ENCODE measurements at regions not wholly inside any gene's neighbourhood (a gene's known extent, or its start where the extent isn't known, plus 50 kb on each side); places are given as distances from the start of the nearest gene placed in this dataset.

DNA sequence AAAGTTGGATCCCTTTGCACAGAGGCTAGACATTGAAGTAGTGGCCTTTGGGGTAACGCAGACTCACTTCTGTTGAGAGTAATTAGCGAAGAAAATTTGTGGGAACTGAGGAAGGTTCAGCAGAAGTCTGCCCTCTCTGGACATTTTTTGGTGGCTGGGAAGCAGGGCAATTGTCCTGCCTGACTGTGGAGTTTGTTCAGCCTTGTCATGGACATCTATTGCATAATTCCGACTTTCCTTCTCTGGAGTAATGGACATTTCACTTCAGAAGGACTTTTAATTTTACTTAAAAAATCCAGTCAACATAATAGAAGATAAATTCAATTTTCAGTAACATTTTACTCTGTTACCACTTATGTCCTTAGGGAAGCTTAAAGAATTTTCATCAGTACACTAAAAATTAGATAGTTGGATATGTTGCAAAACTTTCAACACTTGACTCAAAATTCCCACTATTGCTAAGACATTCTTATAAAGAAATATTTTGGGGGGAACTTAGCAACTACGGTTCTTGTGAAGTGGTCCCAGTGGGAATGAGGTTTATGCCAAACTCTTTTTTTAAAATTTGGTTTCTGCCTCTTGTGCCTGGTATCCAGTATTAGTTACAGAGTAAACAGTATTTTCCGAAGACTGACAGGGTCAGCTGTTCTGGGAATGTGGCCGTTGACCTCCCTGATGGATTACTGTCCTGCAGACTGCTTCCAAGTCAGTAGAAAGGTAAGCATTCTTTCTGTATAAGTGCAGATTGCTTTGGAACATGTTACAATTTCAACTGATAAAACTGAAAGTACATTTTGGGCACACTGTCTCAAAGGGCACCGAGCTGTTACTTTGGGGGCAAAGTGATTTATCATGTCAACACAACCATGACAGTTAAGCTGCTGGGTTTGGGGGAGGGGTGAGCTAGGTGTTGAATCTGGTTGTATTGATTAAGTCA is 100.6 kb upstream of the MLIP start:
- no peak for DNase-seq

DNA sequence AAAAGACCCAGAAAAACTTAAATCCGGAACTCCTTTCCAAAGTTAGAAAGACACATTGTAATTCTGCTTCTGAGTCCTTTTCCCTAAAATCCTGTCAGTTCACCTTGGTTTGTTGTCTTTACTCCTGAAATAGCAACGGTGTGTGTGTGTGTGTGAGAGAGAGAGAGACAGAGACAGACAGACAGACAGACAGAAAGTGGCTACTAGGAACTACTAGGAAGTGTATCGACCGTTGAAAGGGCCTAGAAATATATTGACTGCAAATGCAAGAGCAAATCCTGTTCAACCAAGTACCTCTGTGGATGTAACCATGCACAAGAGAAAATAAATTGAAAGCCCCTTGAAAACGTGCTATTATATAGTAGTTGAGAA is 100.0 kb upstream of the MLIP start:
- DNase-seq: no peak

DNA sequence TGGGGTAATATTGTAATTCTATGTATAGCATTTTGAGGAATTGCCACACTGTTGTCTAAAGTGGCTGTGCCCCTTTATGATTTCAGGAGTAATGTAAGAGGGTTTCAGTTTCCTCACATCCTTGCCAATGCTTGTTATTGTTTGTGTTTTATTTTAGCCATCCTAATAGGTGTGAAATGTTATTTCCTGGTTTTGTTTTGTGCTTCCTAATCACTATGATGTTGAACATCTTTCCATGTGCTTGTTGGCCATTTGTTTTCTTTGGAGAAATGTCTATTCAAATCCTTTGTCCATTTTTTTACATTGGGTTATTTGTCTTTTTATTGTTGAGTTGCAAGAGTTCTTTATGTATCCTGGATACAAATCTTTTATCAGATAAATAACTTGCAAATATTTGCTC is 97.3 kb upstream of the MLIP start:
- DNase-seq: no peak

DNA sequence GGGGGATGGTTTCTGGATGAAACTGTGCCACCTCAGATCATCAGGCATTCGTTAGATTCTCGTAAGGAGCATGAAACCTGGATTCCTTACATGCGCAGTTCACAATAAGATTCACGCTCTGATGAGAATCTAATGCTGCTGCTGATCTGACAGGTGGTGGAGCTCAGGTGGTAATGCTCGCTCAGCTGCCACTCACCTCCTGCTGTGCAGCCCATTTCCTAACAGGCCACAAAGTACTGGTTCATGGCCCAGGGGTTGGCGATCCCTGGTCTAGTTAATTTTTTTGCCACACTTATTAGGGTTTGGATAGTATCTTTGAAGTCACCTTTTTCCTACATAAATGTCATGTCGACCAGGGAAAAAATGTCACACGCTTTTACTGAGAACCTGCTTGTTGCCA is 96.8 kb upstream of the MLIP start:
- peak; percentile 32 for DNase-seq

DNA sequence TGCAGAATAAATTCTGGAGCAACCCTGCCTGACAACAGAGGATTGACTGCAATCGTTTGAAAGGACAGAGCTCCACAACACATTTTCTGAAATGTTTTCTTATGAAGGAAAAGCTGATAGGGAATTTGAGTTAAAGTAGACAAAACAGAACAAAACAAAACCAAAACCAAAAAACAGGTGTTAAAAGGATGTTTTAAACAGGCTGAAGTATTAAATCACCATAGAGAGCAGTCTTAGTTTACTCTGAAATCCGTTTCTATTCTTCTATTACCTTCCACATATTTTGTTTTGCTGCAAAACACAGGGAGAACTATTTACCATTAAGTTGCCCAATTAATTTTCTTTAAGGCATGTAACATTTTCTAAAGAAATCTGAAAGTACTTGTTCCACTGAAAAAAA is 93.4 kb upstream of the MLIP start:
- DNase-seq: no peak

DNA sequence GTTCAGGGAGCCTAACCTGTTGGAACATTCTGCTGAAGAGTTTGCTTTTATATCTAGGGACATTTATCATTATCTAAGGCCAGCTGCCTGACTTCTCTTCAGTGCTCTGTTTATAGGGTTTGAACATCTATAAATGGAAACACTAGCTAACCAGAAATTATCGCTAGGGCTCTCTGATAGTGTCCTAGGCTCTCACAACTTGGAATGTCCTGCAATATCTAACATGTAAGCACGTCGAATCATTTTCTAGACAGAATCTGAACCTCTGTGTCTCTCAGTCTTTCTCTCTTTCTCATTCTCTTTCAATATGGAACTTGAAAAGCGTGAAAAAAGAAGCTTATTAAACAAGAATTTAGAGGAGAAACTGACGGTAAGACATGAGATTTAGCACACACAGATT is 92.5 kb upstream of the MLIP start:
- no peak for DNase-seq

DNA sequence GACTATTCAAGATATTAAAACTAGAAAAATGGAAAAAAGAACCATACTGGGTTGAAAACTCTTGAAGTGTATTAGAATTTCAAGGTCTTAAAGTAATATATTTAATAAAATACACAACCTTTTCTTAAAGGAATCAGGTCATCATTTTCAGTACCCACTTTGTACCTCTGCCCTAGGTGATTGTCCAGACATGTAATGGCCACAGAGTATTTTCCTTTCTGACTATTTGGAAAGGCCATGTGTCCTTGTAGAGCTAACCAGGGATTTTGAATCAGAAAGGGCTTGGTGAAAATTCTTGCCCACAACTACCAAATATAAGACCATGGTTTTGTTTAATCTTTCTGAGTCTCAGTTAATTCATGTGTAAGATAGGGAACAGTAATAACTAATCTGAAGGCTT is 91.4 kb upstream of the MLIP start:
- DNase-seq: no peak

DNA sequence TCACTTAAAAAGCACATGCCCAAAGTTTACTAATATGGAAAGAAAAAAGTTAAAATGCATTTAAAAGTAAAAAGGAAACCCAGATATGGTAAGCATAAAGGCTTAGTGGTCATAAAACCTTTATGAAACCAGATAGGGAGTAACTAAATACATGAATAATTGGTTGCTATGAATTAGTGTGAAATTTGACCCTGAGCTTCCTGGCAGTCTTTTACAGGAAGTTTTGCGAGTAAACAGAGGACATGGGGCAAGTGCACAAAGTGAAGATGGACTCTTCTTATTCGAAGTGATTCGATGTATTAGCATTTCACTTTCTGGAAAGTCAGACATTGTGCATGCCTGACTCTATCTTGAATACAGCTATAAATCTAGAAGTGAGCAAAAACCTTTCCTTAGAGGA is 90.9 kb upstream of the MLIP start:
- DNase-seq: no peak

DNA sequence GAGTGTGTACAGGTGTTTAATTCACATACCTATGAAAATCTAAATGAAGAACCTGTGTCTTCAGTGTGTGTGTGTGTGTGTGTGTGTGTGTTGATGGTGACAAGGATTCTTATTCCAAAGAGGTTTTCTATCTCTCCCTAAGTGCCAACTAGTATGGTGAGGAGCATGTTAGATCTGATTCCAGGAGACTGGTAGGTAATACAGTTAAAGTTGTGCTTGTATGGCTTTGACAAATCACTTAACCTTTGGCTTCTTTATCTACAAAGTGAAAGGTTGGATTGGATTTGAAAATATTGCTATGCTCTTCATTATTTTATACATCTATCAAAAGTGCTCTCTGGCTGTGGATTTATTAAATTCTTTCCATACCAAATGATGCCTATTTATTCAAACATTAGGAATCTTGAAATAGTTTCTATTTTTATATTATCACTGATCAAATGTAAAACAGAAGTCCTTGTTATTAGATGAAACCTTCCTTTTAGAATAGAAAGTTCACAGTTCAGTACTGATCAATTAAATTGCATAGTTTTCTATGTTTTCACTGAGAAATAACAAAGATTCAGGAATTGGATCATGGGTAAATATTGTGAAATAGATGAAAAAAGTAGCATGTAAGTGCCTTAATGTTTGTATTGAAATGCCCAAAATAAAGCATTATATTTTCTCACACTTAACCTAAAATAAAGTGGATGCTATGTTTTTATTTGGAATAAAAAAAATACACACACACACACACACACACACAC is 84.4 kb upstream of the MLIP start:
- no peak for DNase-seq

DNA sequence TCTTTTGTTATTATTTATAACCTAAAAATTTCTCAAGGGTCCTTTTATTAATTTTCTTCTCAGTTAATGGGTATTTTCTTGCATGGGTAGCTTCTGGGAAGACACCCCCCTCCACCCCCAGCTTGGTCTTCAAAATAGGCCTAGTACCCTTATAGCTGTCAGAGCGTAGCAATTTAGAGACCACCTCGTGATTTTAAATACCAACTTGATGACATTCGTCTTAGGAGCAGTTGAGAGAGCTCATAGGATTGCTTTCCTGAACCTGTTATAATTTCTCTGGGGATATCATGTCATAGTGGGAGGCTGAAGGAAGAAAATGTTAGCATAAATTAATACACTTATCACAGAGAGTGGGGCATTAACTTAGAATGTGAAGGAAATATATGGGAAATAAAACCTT is 83.1 kb upstream of the MLIP start:
- no peak for DNase-seq

DNA sequence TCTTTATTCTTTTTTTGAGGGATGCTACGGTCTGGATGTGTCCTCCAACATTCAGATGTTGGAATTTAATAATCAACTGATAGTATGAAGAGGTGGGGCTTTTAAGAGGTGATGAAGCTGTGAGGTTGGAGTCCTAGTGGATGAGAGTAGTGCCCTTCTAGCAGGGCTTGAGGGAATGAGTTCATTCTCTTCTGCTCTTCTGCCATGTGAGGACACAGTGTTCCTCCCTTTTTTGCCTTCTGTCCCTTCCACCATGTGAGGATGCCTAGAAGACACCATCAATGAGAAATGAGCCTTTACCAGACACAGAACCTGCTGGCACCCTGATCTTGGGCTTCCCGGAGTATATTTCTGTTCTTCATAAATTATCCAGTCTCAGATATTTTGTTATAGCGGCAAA is 82.1 kb upstream of the MLIP start:
- DNase-seq: no peak

DNA sequence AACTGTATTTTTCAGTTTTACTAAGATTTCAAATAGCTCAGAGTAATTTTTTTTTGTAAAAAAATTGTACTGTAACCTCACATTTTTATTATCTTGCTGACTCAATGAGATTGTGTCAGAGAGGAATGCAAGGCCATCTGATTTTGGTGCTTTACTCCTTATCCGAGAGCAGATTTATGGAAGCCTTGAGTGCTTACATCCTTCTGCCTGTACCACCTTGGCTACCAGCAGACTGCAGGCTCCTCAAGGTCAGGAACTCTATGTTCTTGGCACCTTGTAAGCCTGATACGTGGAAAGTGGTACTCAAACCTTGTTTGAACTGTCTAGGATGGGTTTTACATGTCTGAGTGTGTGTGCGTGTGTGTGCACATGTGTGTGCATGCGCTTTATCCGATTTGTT is 80.1 kb upstream of the MLIP start:
- DNase-seq: no peak

DNA sequence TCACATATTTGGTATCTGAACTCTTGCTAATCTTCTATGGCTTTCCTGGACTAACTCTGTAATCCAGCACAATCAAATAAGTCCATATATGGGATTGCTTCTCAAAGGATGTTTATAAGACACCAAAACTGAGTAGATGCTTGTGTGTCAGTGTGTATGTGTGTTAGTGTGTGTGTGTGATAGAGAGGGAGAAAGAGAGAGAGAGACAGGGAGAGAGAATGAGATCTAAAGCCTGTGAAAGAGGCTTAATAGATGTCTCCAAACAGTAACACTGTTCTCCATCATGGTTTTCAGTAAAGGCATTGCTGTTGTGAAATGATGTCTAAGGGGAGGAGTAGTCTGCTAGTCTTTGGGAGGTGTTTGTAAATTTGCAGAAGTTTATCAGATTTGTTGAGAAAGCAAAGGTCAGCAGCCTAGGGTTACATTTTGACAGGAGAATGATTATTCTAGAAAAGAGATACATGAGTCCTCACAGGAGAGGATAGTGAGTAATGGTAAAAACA is 73.9 kb upstream of the MLIP start:
- DNase-seq: no peak

DNA sequence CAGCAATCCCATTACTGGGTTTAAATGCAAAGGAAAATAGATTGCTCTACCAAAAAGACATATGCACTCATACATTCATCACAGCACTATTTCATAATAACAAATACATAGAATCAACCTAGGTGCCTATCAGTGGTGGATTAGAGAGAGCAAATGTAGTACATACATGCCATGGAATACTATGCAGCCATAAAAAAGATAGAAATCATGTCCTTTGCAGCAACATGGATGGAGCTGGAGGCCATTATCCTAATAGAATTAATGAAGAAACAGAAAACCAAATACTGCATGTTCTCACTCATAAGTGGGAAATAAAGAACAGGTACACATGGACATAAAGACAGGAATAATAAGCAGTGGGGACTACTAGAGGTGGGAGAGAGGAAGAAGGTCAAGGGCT is 70.7 kb upstream of the MLIP start:
- DNase-seq: no peak

DNA sequence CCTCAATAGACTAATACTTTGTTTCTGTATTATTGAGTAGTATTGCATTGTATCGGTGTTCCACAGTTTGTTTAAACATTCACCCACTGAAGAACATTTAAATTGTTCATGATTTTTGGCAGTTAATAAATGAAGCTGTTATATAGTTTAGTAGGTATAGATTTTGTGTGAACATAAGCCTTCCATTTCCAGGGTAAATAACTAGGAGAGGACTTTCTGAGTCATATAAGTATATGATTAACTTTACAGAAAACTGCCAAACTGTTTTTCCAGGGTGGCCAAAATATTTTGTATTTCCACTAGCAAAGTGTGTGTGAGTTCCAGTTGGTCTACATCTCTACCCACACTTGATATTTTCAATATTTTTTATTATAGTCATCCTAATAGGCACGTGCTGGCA is 70.0 kb upstream of the MLIP start:
- no peak for DNase-seq

DNA sequence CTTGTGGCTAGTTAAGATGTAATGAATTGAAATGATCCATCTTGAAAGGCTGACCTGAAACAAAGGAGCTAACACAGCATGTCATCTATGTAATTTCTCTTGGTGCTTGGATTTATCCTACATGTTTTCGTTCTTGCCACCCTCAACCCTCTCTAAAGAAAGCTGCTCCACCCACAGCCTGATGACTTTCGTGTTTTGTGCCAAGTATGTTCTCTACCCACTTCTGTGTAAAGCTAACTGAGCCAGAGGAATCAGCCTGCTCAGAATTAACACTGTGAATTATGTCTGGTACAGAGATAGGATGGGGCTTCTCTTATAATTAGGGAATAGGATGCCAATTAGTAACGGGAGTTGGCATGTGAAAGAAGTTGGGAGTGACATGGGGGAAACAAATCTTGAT is 67.9 kb upstream of the MLIP start:
- no peak for DNase-seq

DNA sequence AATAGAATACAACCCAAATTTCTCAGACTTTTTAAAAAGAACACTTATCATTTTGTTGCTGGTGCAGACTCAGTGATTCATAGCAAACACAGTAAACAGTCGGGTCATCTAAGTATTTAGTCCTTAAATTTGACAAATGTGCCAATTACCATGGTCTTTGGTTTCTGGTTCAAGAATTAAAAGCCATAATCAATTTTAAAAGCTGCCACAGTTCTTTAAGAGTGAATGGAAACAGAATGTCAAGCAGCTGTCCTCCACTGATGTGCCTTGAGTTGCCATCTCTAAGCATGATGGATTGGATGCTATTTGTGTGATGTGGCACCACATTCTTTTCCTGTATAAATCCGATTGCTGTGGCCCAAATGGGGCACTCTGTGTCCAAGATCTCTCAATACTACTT is 67.2 kb upstream of the MLIP start:
- no peak for DNase-seq

DNA sequence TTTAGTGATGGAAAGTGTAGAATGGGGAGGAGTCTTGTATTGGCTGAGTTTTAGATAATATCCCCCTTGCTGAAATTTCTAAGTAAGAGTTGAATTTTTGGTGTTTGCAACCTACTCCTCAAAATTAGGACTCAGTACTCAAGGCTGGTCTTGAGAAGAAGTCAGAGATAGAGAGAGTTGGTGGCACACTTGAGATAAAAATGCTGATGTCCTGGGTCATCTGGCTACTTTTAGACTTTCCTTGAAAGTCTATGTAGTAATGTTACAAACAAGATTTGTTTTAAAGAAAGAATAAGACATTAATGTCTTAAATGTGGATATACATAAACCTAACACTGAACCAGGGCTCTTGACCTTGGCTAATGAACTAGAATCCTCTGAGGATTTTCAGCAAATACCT is 62.5 kb upstream of the MLIP start:
- DNase-seq: no peak

DNA sequence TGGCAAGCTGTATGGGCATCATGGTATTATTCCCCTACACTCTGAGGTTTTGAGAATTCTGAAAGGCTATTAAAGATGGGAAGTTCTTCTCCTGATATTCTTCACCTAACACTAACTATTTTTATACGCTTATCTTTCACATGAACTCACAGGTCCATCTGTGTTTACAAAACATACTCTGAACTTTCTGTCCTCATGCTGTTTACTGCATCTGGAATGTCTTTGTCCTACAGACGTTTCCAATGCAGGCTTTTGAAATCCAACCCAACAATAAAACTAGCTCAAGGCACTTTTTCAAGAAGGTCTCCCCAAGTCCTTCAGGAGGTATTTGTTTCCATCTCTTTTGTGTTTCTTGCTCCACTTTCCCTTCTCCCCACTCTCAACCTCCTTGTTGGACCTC is 60.5 kb upstream of the MLIP start:
- no peak for DNase-seq

DNA sequence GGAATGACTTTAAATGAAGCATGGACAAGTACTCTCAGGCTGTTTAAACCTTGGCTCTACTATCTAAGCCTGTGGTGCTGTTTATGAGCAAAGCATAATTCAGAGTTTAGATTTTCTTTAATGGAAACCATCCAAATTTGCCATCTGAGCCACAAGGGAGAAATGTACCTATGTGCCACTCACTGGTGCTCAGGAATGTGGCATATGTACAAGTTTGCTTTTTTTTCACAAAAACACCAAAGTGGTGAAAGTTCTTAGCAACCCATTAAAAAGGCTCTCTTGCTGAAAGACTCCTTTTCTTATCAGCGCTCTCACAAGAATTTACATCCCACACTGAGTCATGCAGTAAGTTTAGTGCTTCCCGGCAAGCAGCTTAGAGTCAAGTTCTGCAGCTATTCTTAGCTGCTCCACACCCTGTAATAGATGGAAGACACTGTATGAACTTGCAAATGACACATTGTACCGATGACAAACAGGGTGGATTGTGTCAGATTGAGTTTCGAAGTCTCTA is 57.3 kb upstream of the MLIP start:
- DNase-seq: no peak

DNA sequence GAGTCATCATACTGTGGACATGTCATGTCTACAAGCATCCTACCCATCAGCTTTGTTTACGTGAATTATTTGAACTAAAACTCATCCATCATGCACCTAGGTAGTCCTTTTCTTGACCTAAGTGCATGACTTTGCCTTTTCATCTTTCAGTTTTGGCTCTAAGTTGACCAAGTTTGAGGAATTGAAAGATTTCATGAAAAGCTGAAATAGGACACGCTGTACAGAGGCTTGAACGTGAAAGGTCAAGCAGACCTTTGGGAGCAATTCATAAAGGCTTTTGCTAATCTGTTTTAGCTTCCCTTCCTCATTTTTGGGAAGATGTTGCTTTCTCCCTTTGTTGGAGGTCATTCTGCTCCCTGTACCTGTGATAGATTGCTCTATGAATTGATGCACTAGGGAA is 55.1 kb upstream of the MLIP start:
- no peak for DNase-seq

DNA sequence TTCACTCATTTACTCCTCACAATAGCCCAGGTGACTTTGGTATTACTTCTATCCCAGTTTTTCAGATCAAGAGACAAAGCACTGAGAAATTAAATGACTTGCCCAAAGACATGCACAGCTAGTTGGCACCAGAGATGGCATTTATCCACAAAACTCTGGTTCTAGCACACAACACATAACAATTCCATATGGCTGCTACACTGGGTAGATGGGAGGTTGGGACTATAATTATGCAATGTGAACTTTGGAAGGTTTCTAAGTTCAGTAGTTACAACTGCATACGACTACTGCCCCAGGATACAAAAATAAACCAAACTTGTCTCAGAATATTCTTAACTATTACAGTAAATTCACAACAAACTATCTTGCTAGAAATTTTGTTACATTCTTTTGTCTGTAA is 54.2 kb upstream of the MLIP start:
- no peak for DNase-seq

DNA sequence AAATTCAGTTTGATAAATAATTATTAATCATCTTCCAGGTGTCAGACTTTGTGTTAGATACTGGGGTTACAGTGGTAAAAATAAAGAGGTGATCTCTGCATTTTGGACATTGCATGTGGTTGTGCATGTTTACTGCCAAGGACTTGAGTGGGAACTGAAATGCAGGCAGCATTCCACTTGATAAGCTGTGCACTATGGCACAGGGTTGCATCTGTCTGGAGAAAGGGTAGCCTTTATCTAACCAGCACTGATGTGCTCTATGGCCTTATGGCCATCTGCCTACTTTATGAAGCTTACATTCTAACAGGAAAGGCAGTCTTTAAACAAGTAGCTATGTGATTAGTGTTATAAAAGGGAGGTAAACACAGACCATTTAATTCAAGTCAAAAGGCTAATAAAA is 53.0 kb upstream of the MLIP start:
- no peak for DNase-seq

DNA sequence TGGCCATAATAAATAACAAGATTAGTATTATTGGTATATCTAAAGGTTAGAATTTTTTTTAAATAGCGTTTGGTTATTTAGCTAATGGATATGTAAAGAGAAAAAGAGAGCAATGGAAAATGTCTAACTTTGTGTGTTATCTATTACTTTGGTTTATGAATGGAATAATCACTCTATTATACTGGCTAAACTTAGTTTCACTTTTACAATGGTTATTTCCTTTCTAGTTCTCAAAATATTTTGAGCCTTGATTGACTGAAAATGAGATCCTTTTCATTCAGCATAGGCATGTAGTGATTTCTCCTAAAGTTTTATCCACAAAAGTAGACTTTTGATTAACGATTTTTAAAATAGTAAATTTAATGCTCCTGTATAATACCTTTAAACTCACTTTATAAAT is 51.6 kb upstream of the MLIP start:
- no peak for DNase-seq

Measured in NCI-H146 (cell line).